SK-N-MC (cell line): ENCODE measurements at regions not wholly inside any gene's neighbourhood (a gene's known extent, or its start where the extent isn't known, plus 50 kb on each side); places are given as distances from the start of the nearest gene placed in this dataset.
"Not testable (repeated sequence)": the region's sequence is repeated elsewhere in the genome, so short reads cannot be mapped to it uniquely, and the experiment has no call there.

Experiments used
- EZH2 ChIP-seq: fragments of 200-600 bp; sonication (generic); IDR thresholded peaks from one replicate; pipeline ENCODE4 v1.6.1; 2017; ENCODE audit warnings: antibody characterized with exemption
- POLR2AphosphoS5 ChIP-seq: IDR thresholded peaks from 2 replicates; pipeline ENCODE4 v1.6.1; 2012; ENCODE audit warnings: mild to moderate bottlenecking, low read depth, low read length, borderline replicate concordance

DNA sequence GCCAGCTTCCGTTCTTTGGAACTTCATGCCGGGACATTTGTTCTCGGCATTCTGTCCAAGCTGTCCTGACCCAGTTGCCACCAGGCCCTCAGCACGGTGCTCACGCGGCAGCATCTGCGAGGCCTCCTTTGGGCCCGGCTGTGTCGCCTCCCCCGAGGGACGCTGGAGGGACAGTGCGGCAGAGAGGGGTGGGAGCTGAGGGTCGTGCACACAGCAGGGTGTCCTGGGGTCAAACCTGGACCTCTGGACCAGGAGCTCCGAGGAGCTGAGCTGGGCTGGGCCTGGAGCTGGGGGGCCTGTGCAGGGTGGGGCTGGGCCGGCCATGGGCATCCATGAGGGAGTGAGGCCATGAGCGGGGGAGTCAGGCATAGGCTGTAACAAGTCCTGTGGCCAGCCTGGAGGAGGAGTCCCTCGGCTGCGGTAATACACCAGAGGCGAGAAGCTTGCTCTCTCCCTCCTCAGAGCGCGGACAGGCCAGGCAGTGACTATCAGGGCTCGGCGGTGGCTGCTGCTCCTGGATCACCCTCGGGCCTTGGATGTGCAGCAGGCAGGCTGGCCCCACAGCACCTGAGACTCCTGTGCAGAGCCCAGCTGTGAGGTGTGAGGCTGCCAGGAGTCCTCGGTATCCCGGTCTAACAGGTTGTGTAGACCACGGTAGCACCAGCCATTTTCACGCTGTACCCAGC, 130.2 kb downstream of the IGLL1 start:
- not testable (repeated sequence) for TF ChIP-seq EZH2, POLR2AphosphoS5
